NB4 (cell line): ENCODE measurements at regions not wholly inside any gene's neighbourhood (a gene's known extent, or its start where the extent isn't known, plus 50 kb on each side); places are given as distances from the start of the nearest gene placed in this dataset.

Experiments used
- DNase-seq: peaks from one replicate; pipeline ENCODE4 v3.0.0; 2010; ENCODE audit warnings: low read depth
- H3K4me3 ChIP-seq: one replicate; pipeline ENCODE4 v1.5.1; 2011; ENCODE audit warnings: mild to moderate bottlenecking, low read depth, low read length, moderate library complexity
- CTCF ChIP-seq: IDR thresholded peaks from one replicate; pipeline ENCODE4 v1.5.1; 2012; ENCODE audit warnings: low read depth, low read length
- MAX ChIP-seq: IDR thresholded peaks from 2 replicates; pipeline ENCODE4 v1.6.1; 2011; ENCODE audit warnings: low read depth, low read length
- MYC ChIP-seq: IDR thresholded peaks from 2 replicates; pipeline ENCODE4 v1.6.1; 2011; ENCODE audit warnings: low read depth, low read length
- POLR2A ChIP-seq: IDR thresholded peaks from 2 replicates; pipeline ENCODE4 v1.6.1; 2011; ENCODE audit warnings: mild to moderate bottlenecking; ENCODE audit not compliant: insufficient read length; ENCODE audit errors: extremely low read depth

- no peak for DNase-seq
- H3K4me3 ChIP-seq: no peak overlapping the region
- TF ChIP-seq MYC: no peak
- no peak for TF ChIP-seq POLR2A
- TF ChIP-seq MAX: no peak
- TF ChIP-seq CTCF: no peak
Observed at GRCh38 chr1:22387919-22388580, 63.6 kb upstream of the ZBTB40 start.

GRCh38 chr1:22388671-22389450, 62.8 kb upstream of the ZBTB40 start:
- no peak for DNase-seq
- no peak overlapping the region for H3K4me3 ChIP-seq
- TF ChIP-seq POLR2A (no peak), MYC (no peak), CTCF (no peak), MAX (no peak)

GRCh38 chr1:22393587-22393986, 58.1 kb upstream of the ZBTB40 start:
- no peak overlapping the region for H3K4me3 ChIP-seq
- DNase-seq: no peak
- no peak for TF ChIP-seq POLR2A
- no peak for TF ChIP-seq CTCF
- TF ChIP-seq MAX: no peak

- DNase-seq: peak; percentile 43
- H3K4me3 ChIP-seq: no peak overlapping the region
- TF ChIP-seq MYC (0 out of 2 replicates have a peak, but pooled peaks have one; percentile 24), CTCF (no peak)
Observed at GRCh38 chr1:22398656-22399420, 52.8 kb upstream of the ZBTB40 start.

GRCh38 chr1:22399421-22400091, 52.1 kb upstream of the ZBTB40 start:
- no peak for TF ChIP-seq POLR2A
- no peak for TF ChIP-seq MAX
- no peak for TF ChIP-seq CTCF
- TF ChIP-seq MYC: no peak
- no peak overlapping the region for H3K4me3 ChIP-seq

More at GRCh38 chr1:22399421-22400091, 52.1 kb upstream of the ZBTB40 start:
- no peak for DNase-seq
